Lower lobe of right lung (tissue), 2 donors: ENCODE measurements at regions not wholly inside any gene's neighbourhood (a gene's known extent, or its start where the extent isn't known, plus 50 kb on each side); places are given as distances from the start of the nearest gene placed in this dataset.
"Not testable (repeated sequence)": the region's sequence is repeated elsewhere in the genome, so short reads cannot be mapped to it uniquely, and the experiment has no call there.

Experiments
- ATAC-seq, 2 donors: fragments of 200-7000 bp; cut with Tn5 transposase; one replicate each; pipeline ENCODE4 v1.9.1; 2020 to 2022; ENCODE audit warnings: mild to moderate bottlenecking in 2 of 2, moderate library complexity in 2 of 2
- DNase-seq: peaks from one replicate; pipeline ENCODE4 v3.0.0-alpha.2; 2020
- H3K27ac ChIP-seq: fragments of 200-600 bp; one replicate; pipeline ENCODE4 v1.8.0; 2022
- H3K27me3 ChIP-seq: fragments of 200-600 bp; one replicate; pipeline ENCODE4 v1.8.0; 2022; ENCODE audit warnings: low read depth
- H3K36me3 ChIP-seq: fragments of 200-600 bp; one replicate; pipeline ENCODE4 v1.8.0; 2022; ENCODE audit warnings: mild to moderate bottlenecking
- H3K4me1 ChIP-seq: fragments of 200-600 bp; one replicate; pipeline ENCODE4 v1.8.0; 2022
- H3K4me3 ChIP-seq: fragments of 200-600 bp; one replicate; pipeline ENCODE4 v1.8.0; 2022; ENCODE audit warnings: mild to moderate bottlenecking
- H3K9me3 ChIP-seq: fragments of 200-600 bp; one replicate; pipeline ENCODE4 v1.8.0; 2022
- CTCF ChIP-seq: fragments of 200-600 bp; IDR thresholded peaks from one replicate; pipeline ENCODE4 v1.8.0; 2022; ENCODE audit warnings: antibody characterized with exemption, mild to moderate bottlenecking
- intact Hi-C: fragments of 100-400 bp; cut with DNase I; formaldehyde crosslinking; loops from one replicate; pipeline ENCODE4 v1.11.0; 2022
- donor health status: DM: no; HTN: yes; CAD: no; lungs with severe emphysema.

DNA sequence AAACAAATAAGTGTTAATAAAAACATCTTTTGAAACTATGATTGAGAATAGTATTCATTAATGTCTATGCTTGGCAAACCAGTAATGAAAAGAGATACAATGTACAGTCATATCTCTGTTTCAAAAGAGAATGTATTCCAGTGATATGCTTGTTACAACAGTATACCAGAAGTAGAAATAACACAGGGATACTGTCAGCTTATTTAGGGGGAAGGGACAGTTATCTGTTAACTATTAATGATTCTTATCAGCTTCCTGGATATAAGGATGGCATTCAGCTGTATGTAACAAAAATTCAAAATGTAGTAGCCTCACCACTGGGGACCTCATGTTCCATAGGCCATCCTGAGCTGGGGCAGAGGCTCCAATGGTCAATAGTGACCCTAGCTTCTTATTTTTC is 103.8 kb upstream of the TBX18 start:
- no peak for DNase-seq
- H3K36me3 ChIP-seq = no peaks in the 10 kb centered on the region
- intact Hi-C loops = no loop called here
- H3K27ac ChIP-seq = no peak overlapping the region
- H3K4me3 ChIP-seq = no peak overlapping the region
- H3K9me3 ChIP-seq = no peaks in the 10 kb centered on the region
- no peaks in the 10 kb centered on the region for H3K4me1 ChIP-seq
- no peaks in the 10 kb centered on the region for H3K27me3 ChIP-seq
- no peak for TF ChIP-seq CTCF
- no peak for ATAC-seq

- no peaks in the 10 kb centered on the region for H3K27me3 ChIP-seq
- ATAC-seq (no peak), DNase-seq (no peak)
- no peak overlapping the region for H3K4me3 ChIP-seq
- TF ChIP-seq CTCF = no peak
- H3K4me1 ChIP-seq = no peaks in the 10 kb centered on the region
- no peak overlapping the region for H3K27ac ChIP-seq
- intact Hi-C loops = no loop called here
- H3K36me3 ChIP-seq = no peaks in the 10 kb centered on the region
- H3K9me3 ChIP-seq = no peaks in the 10 kb centered on the region
These were observed 103.1 kb upstream of the TBX18 start for GRCh38 chr6:84867521-84867920.

GRCh38 chr6:84866715-84867114 is 102.3 kb upstream of the TBX18 start:
- Histone ChIP-seq H3K27ac (no peak overlapping the region), H3K27me3 (no peaks in the 10 kb centered on the region), H3K36me3 (no peaks in the 10 kb centered on the region), H3K4me3 (no peak overlapping the region), H3K4me1 (no peaks in the 10 kb centered on the region), H3K9me3 (no peaks in the 10 kb centered on the region)
- no peak for TF ChIP-seq CTCF
- ATAC-seq (no peak), DNase-seq (no peak)
- intact Hi-C loops = no loop called here

- intact Hi-C loops = not testable (repeated sequence)
These were observed 101.0 kb upstream of the TBX18 start for GRCh38 chr6:84865372-84865771.

GRCh38 chr6:84862843-84863242 is 98.4 kb upstream of the TBX18 start:
- intact Hi-C loops = no loop called here
- H3K27ac ChIP-seq = no peak overlapping the region
- no peak for ATAC-seq
- no peaks in the 10 kb centered on the region for H3K9me3 ChIP-seq
- H3K4me1 ChIP-seq = no peaks in the 10 kb centered on the region
- TF ChIP-seq CTCF = no peak
- H3K4me3 ChIP-seq = no peak overlapping the region
- no peak for DNase-seq
- H3K36me3 ChIP-seq = no peaks in the 10 kb centered on the region
- H3K27me3 ChIP-seq = no peaks in the 10 kb centered on the region

More at GRCh38 chr6:84865372-84865771, 101.0 kb upstream of the TBX18 start:
- H3K36me3 ChIP-seq, H3K4me3 ChIP-seq, H3K27ac ChIP-seq, H3K4me1 ChIP-seq, H3K9me3 ChIP-seq, H3K27me3 ChIP-seq, DNase-seq, ATAC-seq: not testable (repeated sequence)

GRCh38 chr6:84860920-84861319 is 96.5 kb upstream of the TBX18 start:
- H3K4me3 ChIP-seq = no peak overlapping the region
- H3K27ac ChIP-seq = no peak overlapping the region
- TF ChIP-seq CTCF = no peak
- DNase-seq (no peak), ATAC-seq (no peak)
- no peaks in the 10 kb centered on the region for H3K4me1 ChIP-seq
- no peaks in the 10 kb centered on the region for H3K36me3 ChIP-seq
- no peaks in the 10 kb centered on the region for H3K9me3 ChIP-seq
- intact Hi-C loops = no loop called here
- no peaks in the 10 kb centered on the region for H3K27me3 ChIP-seq
